ENCODE measurements at regions not wholly inside any gene's neighbourhood (a gene's known extent, or its start where the extent isn't known, plus 50 kb on each side); places are given as distances from the start of the nearest gene placed in this dataset.

DNA sequence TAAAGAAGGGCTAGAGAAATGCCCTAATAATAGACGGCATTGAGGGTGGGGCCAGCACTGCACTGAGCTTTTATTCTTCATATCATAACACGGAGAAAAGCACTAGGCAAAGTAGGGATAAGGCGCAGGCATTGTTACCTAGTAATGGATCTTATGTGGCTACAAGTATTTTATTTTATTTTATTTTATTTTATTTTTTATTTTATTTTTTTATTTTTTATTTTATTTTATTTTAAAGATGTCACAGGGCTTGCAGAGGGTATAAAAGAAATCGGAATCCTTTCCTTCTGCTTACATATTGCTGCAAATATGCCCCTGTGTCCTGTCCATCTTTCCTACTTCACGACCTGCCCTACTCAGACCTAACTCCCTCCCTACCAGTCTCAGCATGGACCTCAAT lies 452.0 kb upstream of the KIRREL3 start:
- H3K9me3 ChIP-seq (replicated peaks in 1 of 11): peaks cover 0 to 5% (median 0%) of the 10 kb centered on the region in 11 experiments; a peak in 1 of 22 replicates
- H3K36me3 ChIP-seq: no peaks in the 10 kb centered on the region
- TF ChIP-seq Cebpa-rat (IDR thresholded peaks at IDR 0.05): no peak
- no peaks in the 10 kb centered on the region for H3K27me3 ChIP-seq
- no peak overlapping the region for H3K4me3 ChIP-seq
- H3K4me1 ChIP-seq: no peaks in the 10 kb centered on the region
- no peak overlapping the region for H3K27ac ChIP-seq
- no peak overlapping the region for H3K9ac ChIP-seq
- no peaks in the 10 kb centered on the region for H4K20me1 ChIP-seq
- no peak overlapping the region for H3K4me2 ChIP-seq

DNA sequence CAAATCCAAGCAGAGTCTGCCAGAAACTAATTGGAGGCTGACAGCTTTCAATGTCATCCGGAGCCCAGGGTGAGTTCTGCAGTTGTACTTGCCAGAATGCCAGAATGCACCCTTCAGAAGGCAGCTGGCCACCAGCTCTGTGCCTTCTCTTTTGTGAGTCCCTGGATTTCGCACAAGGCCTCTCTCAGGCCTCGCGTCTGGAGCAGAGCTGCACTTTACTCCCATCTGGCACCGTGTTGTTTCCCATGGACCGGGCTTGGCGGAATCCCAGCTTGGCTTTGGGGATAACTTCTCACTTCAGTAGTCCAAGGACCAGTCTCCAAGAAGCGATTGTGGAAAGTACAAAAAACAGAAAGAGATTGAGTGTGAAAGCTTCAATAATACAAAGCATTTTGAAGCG lies 451.3 kb upstream of the KIRREL3 start:
- Histone ChIP-seq H3K9me3 (replicated peaks in 1 of 11) (peaks cover 0 to 5% (median 0%) of the 10 kb centered on the region in 11 experiments; a peak in 1 of 22 replicates), H3K4me2 (no peak overlapping the region), H3K4me1 (no peaks in the 10 kb centered on the region), H3K36me3 (no peaks in the 10 kb centered on the region), H3K9ac (no peak overlapping the region), H4K20me1 (no peaks in the 10 kb centered on the region), H3K4me3 (no peak overlapping the region), H3K27ac (no peak overlapping the region), H3K27me3 (no peaks in the 10 kb centered on the region)
- no peak for TF ChIP-seq Cebpa-rat (IDR thresholded peaks at IDR 0.05)

DNA sequence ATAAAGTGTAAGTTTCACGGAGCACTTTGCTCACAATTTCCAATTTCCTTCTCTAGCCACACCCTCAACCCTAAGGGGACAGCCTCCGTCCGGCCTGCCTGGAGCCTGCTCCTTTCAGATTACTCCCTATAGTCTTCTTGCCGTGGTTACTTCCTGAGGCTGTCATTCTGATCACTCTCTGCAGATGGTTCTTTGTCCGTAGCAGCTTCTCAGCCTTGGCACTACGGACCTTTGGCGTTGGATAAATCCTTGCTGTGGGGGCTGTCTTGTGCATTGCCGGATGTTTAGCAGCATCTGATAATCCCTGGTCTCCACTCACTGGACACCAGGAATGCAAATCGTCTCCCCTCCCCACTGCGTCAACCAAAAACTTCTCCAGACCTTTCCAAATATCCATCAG lies 447.5 kb upstream of the KIRREL3 start:
- no peak for TF ChIP-seq Cebpa-rat (IDR thresholded peaks at IDR 0.05)
- no peaks in the 10 kb centered on the region for H4K20me1 ChIP-seq

DNA sequence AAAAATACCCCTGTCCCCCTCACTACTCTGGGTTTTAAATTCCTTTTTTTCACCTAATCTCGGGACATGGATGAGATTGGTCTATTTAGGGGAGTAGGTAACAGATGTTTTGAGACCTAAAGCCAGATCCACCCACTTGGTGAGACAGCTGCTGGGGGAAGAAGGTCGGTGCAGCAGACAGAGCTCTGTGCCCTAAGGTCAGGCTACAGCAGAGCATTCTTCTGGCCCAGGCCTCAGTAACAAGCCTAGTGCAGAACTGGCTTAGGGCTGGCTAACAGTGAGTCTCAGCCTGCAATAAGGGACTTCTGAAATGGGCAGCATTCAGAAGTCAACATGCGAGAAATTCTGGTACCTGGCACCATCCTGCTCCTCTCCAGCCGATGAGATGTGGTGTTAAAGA lies 444.9 kb upstream of the KIRREL3 start:
- Histone ChIP-seq H3K27ac (no peak overlapping the region), H3K4me3 (no peak overlapping the region), H3K36me3 (no peaks in the 10 kb centered on the region), H3K27me3 (no peaks in the 10 kb centered on the region), H3K9ac (no peak overlapping the region), H4K20me1 (no peaks in the 10 kb centered on the region), H3K9me3 (replicated peaks in 1 of 11) (peaks cover 0 to 5% (median 0%) of the 10 kb centered on the region in 11 experiments; a peak in 1 of 22 replicates), H3K4me2 (no peak overlapping the region), H3K4me1 (no peaks in the 10 kb centered on the region)
- TF ChIP-seq Cebpa-rat (IDR thresholded peaks at IDR 0.05): no peak

More for the DNA sequence above, 447.5 kb upstream of the KIRREL3 start:
- Histone ChIP-seq H3K36me3 (no peaks in the 10 kb centered on the region), H3K27ac (no peak overlapping the region), H3K4me2 (no peak overlapping the region), H3K27me3 (no peaks in the 10 kb centered on the region), H3K9me3 (replicated peaks in 1 of 11) (peaks cover 0 to 5% (median 0%) of the 10 kb centered on the region in 11 experiments; a peak in 1 of 22 replicates), H3K9ac (no peak overlapping the region), H3K4me1 (no peaks in the 10 kb centered on the region), H3K4me3 (no peak overlapping the region)

DNA sequence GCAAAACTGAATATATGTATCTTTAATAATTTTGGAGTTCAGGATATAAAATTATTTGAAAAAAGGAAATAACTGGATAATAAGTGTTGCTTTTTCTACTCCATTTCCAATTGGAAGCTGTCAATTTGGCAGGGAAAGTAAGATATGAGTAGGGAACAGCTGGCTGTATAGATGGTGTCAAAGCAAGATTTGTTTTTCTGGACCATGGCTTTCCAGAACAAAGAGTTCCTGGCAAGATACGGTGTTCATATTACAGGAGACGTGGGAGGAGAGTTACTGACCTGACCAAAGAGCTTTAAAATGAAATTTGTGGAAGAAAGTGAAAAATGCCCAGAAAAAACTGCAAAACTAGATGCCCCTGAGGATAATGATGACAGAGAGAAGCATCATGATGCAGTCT lies 442.7 kb upstream of the KIRREL3 start:
- Histone ChIP-seq H4K20me1 (no peaks in the 10 kb centered on the region), H3K4me2 (no peak overlapping the region), H3K27ac (no peak overlapping the region), H3K4me3 (no peak overlapping the region), H3K4me1 (no peaks in the 10 kb centered on the region), H3K9me3 (replicated peaks in 1 of 11) (no peaks in the 10 kb centered on the region), H3K9ac (no peak overlapping the region), H3K36me3 (no peaks in the 10 kb centered on the region), H3K27me3 (no peaks in the 10 kb centered on the region)
- no peak for TF ChIP-seq Cebpa-rat (IDR thresholded peaks at IDR 0.05)

DNA sequence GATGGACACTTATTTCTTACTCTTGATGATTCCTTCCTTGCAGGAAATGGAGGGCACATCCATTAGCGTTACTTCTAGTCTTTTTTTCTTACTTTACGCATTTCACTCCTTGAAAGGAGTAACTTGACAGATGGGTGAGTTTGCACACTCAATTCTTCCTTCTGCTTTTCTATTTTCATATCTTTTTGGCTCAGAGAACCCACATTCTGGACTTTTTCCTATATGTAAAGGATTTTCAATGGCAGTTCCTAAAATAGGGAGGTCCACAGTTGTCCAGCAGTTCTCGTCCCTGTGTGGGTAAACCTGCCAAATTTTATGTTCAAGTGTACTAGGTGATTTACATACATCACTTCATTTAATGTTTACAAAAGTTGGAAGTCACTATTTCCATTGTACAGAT lies 440.0 kb upstream of the KIRREL3 start:
- H3K4me2 ChIP-seq: no peak overlapping the region
- H3K27ac ChIP-seq: no peak overlapping the region
- H3K4me1 ChIP-seq: peaks cover 0 to 9% (median 0%) of the 10 kb centered on the region in 10 experiments; a peak in 4 of 20 replicates
- H3K27me3 ChIP-seq: no peaks in the 10 kb centered on the region
- H3K36me3 ChIP-seq: no peaks in the 10 kb centered on the region
- no peak for TF ChIP-seq Cebpa-rat (IDR thresholded peaks at IDR 0.05)
- H3K4me3 ChIP-seq: no peak overlapping the region
- no peak overlapping the region for H3K9ac ChIP-seq
- H3K9me3 ChIP-seq (replicated peaks in 1 of 11): no peaks in the 10 kb centered on the region
- no peaks in the 10 kb centered on the region for H4K20me1 ChIP-seq

DNA sequence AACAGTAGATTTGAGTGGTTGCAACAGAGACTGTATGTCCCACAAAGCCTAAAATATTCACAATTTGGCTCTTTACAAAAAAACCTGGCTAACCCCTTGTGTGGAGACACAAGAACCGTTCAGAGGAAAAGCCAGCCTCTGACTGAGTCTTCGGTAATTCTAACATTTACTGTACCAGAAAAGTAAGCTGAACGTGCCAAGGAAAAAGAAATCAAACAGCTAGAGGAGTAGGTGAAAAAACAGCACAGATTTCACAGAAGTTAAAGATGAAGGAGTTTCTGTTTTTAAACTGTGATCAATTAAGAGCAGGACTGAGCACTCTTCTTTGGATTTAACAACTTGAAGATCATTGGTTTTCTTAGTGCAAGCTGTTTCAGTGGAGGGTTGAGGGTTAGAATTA lies 424.7 kb upstream of the KIRREL3 start:
- no peaks in the 10 kb centered on the region for H3K36me3 ChIP-seq
- no peak for TF ChIP-seq Cebpa-rat (IDR thresholded peaks at IDR 0.05)
- H3K4me3 ChIP-seq: no peak overlapping the region
- H3K9ac ChIP-seq: no peak overlapping the region
- no peaks in the 10 kb centered on the region for H3K9me3 ChIP-seq (replicated peaks in 1 of 11)
- H3K27me3 ChIP-seq: no peaks in the 10 kb centered on the region
- H3K4me2 ChIP-seq: no peak overlapping the region
- no peaks in the 10 kb centered on the region for H3K4me1 ChIP-seq
- no peak overlapping the region for H3K27ac ChIP-seq
- no peaks in the 10 kb centered on the region for H4K20me1 ChIP-seq

DNA sequence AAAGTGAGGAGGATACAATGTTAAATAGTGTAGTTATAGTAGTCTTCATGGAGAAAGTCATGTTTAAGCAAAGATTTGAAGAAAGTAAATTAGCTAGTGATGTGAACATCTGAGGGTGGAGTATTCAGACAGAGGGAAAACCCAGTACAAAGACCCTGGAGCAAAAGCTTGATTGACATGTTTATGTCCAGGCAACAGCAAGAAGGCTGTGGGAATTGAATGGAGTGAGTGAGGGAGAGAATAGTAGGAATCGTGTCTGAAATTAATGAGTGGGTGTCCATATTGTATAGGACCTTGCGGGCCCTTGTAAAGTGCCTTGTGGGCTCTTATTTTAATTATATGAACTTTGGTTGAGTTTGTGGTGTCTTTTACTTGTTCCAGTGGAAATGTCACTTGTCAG lies 424.1 kb upstream of the KIRREL3 start:
- H3K9me3 ChIP-seq (replicated peaks in 1 of 11): no peaks in the 10 kb centered on the region
- no peaks in the 10 kb centered on the region for H4K20me1 ChIP-seq
- H3K9ac ChIP-seq: no peak overlapping the region
- no peak for TF ChIP-seq Cebpa-rat (IDR thresholded peaks at IDR 0.05)
- no peaks in the 10 kb centered on the region for H3K4me1 ChIP-seq
- no peak overlapping the region for H3K4me3 ChIP-seq
- no peaks in the 10 kb centered on the region for H3K27me3 ChIP-seq
- H3K27ac ChIP-seq: no peak overlapping the region
- H3K36me3 ChIP-seq: no peaks in the 10 kb centered on the region
- H3K4me2 ChIP-seq: no peak overlapping the region

DNA sequence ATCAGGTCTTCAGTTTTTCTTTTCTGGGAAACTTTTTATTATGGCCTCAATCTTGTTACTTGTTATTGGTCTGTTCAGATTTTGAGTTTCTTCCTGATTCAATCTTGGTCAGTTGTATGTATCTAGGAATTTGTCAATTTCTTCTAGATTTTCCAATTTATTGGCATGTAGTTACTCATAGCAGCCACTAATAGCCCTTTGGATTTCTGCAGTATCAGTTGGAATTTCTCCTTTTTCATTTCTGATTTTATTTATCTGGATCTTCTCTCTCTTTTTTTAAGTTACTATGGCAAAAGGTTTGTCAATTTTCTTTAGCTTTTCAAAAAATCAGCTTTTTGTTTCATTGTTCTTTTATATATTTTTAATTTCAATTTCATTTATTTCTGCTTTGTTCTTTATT lies 419.6 kb upstream of the KIRREL3 start:
- Histone ChIP-seq H3K36me3 (no peaks in the 10 kb centered on the region), H3K4me3 (no peak overlapping the region), H3K27me3 (no peaks in the 10 kb centered on the region), H4K20me1 (no peaks in the 10 kb centered on the region), H3K27ac (no peak overlapping the region), H3K4me1 (no peaks in the 10 kb centered on the region), H3K9me3 (replicated peaks in 1 of 11) (no peaks in the 10 kb centered on the region), H3K4me2 (no peak overlapping the region), H3K9ac (no peak overlapping the region)
- TF ChIP-seq Cebpa-rat (IDR thresholded peaks at IDR 0.05): no peak

DNA sequence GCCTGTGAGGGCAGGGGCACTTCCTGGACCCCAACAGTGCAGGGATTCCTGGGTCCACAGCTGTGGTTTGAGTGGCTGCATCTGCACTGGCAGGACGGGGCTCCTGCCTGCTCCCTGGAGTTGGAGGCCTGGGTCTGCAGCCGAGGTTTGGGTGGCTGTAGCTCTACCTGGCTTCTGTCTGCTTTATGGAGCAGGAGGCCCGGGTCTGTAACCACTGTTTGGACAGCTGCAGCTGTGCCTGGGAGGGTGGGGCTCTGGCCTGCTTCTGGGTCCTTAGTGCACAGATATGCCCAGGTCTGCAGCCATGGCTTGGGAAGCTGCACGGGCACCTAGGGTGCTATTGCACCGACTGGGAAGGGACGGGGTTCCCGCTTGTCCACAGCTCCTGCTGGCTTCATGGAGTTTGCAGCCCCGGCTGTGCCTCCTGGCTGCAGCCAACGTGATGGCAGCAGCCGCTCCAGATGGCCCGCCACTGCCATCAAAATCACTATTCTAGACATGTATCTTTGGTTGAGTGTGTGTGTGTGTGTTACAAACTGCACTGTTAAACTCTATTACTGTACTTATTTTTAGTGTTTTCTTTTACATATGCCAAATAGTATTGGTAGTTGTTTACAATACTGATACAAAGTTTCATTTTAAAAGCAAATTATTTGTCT lies 412.3 kb upstream of the KIRREL3 start:
- peaks cover 8 to 32% (median 26%) of the 10 kb centered on the region in 11 experiments; a peak in 21 of 22 replicates for H3K9me3 ChIP-seq (replicated peaks in 1 of 11)
- H4K20me1 ChIP-seq: no peaks in the 10 kb centered on the region
- TF ChIP-seq Cebpa-rat (IDR thresholded peaks at IDR 0.05): no peak
- H3K4me3 ChIP-seq: no peak overlapping the region
- no peak overlapping the region for H3K4me2 ChIP-seq
- no peaks in the 10 kb centered on the region for H3K4me1 ChIP-seq
- H3K9ac ChIP-seq: no peak overlapping the region
- H3K27ac ChIP-seq: no peak overlapping the region
- H3K27me3 ChIP-seq: no peaks in the 10 kb centered on the region
- no peaks in the 10 kb centered on the region for H3K36me3 ChIP-seq
